Hepatocyte (in vitro differentiated cells): ENCODE measurements at regions not wholly inside any gene's neighbourhood (a gene's known extent, or its start where the extent isn't known, plus 50 kb on each side); places are given as distances from the start of the nearest gene placed in this dataset.

ENCODE experiments used
- DNase-seq: peaks from one replicate; pipeline ENCODE4 v3.0.0-alpha.2; 2016; ENCODE audit warnings: low spot score
- H2AFZ ChIP-seq: fragments of 200-600 bp; sonication (generic); 2 replicates; pipeline ENCODE4 v1.6.0; 2016; ENCODE audit warnings: antibody characterized with exemption, mild to moderate bottlenecking
- H3K27ac ChIP-seq: fragments of 200-600 bp; sonication (generic); 2 replicates; pipeline ENCODE4 v1.5.1; 2016; ENCODE audit warnings: mild to moderate bottlenecking
- H3K27me3 ChIP-seq: fragments of 200-600 bp; sonication (generic); 2 replicates; pipeline ENCODE4 v1.6.1; 2016
- H3K36me3 ChIP-seq: fragments of 200-600 bp; sonication (generic); replicated peaks from 2 replicates; pipeline ENCODE4 v1.5.1; 2016; ENCODE audit warnings: low read depth; ENCODE audit not compliant: insufficient read depth
- H3K4me1 ChIP-seq: fragments of 200-600 bp; sonication (generic); 2 replicates; pipeline ENCODE4 v1.5.1; 2016; ENCODE audit warnings: mild to moderate bottlenecking, moderate library complexity; ENCODE audit not compliant: insufficient read depth
- H3K4me2 ChIP-seq: fragments of 200-600 bp; sonication (generic); 2 replicates; pipeline ENCODE4 v1.6.0; 2016
- H3K4me3 ChIP-seq: fragments of 200-600 bp; sonication (generic); 2 replicates; pipeline ENCODE4 v1.5.1; 2016; ENCODE audit warnings: mild to moderate bottlenecking
- H3K79me2 ChIP-seq: fragments of 200-600 bp; sonication (generic); 2 replicates; pipeline ENCODE4 v1.6.0; 2017; ENCODE audit warnings: mild to moderate bottlenecking
- H3K9me2 ChIP-seq: fragments of 200-600 bp; sonication (generic); replicated peaks from 2 replicates; pipeline ENCODE4 v1.6.0; 2017; ENCODE audit warnings: mild to moderate bottlenecking; ENCODE audit not compliant: insufficient read depth
- H3K9me3 ChIP-seq: fragments of 200-600 bp; sonication (generic); 2 replicates; pipeline ENCODE4 v1.5.1; 2016; ENCODE audit warnings: low read depth, mild to moderate bottlenecking
- H4K20me1 ChIP-seq: fragments of 200-600 bp; sonication (generic); 2 replicates; pipeline ENCODE4 v1.6.0; 2016; ENCODE audit warnings: mild to moderate bottlenecking; ENCODE audit not compliant: insufficient read depth, poor library complexity, severe bottlenecking
- CTCF ChIP-seq: fragments of 200-600 bp; sonication (generic); IDR thresholded peaks from 2 replicates; pipeline ENCODE4 v1.5.1; 2016; ENCODE audit warnings: antibody characterized with exemption, mild to moderate bottlenecking; ENCODE audit not compliant: poor library complexity
- EZH2 ChIP-seq: fragments of 200-600 bp; sonication (generic); IDR thresholded peaks from 2 replicates; pipeline ENCODE4 v1.6.1; 2016; ENCODE audit warnings: antibody characterized with exemption, mild to moderate bottlenecking, borderline replicate concordance
- EZH2phosphoT487 ChIP-seq: fragments of 200-600 bp; sonication (generic); IDR thresholded peaks from one replicate; pipeline ENCODE4 v1.6.1; 2018; ENCODE audit warnings: antibody characterized with exemption, mild to moderate bottlenecking, low read depth, moderate library complexity; ENCODE audit not compliant: unreplicated experiment, severe bottlenecking
- WGBS: methylation state at CpG from one replicate; pipeline ENCODE4 v1.1.6; 2016; ENCODE audit warnings: low lambda C conversion rate; ENCODE audit errors: missing lambda C conversion rate; 5-methylcytosine and 5-hydroxymethylcytosine counted together

GRCh38 chr1:116234429-116234828, 123.2 kb downstream of the MAB21L3 start:
- H3K36me3 ChIP-seq: no peaks in the 10 kb centered on the region
- no peak overlapping the region for H3K27ac ChIP-seq
- no peaks in the 10 kb centered on the region for H3K4me1 ChIP-seq
- TF ChIP-seq EZH2phosphoT487 (no peak), EZH2 (no peak), CTCF (no peak)
- no peak for DNase-seq
- WGBS: 94% methylated on average over 5 of the region's 5 CpGs
- H3K4me2 ChIP-seq: no peak overlapping the region
- H4K20me1 ChIP-seq: no peaks in the 10 kb centered on the region
- H3K79me2 ChIP-seq: no peaks in the 10 kb centered on the region
- H3K4me3 ChIP-seq: no peak overlapping the region
- no peak overlapping the region for H2AFZ ChIP-seq
- no peaks in the 10 kb centered on the region for H3K27me3 ChIP-seq
- no peaks in the 10 kb centered on the region for H3K9me3 ChIP-seq
- no peaks in the 10 kb centered on the region for H3K9me2 ChIP-seq

GRCh38 chr1:116239916-116240315, 128.7 kb downstream of the MAB21L3 start:
- TF ChIP-seq EZH2phosphoT487 (no peak), CTCF (no peak), EZH2 (no peak)
- DNase-seq: no peak
- H4K20me1 ChIP-seq: no peaks in the 10 kb centered on the region
- no peaks in the 10 kb centered on the region for H3K36me3 ChIP-seq
- no peak overlapping the region for H3K27ac ChIP-seq
- WGBS: 81% methylated on average over 1 of the region's 1 CpG
- no peak overlapping the region for H3K4me3 ChIP-seq
- H3K4me1 ChIP-seq: no peaks in the 10 kb centered on the region
- H2AFZ ChIP-seq: no peak overlapping the region
- no peaks in the 10 kb centered on the region for H3K79me2 ChIP-seq
- no peaks in the 10 kb centered on the region for H3K27me3 ChIP-seq
- H3K9me2 ChIP-seq: no peaks in the 10 kb centered on the region
- H3K4me2 ChIP-seq: no peak overlapping the region
- no peaks in the 10 kb centered on the region for H3K9me3 ChIP-seq

GRCh38 chr1:116242741-116243140, 130.3 kb upstream of the ATP1A1 start:
- no peak for DNase-seq
- Histone ChIP-seq H3K9me2 (no peaks in the 10 kb centered on the region), H4K20me1 (no peaks in the 10 kb centered on the region), H3K4me2 (no peak overlapping the region), H3K4me1 (no peaks in the 10 kb centered on the region), H3K36me3 (no peaks in the 10 kb centered on the region), H3K4me3 (no peak overlapping the region), H3K27me3 (no peaks in the 10 kb centered on the region), H3K79me2 (no peaks in the 10 kb centered on the region), H2AFZ (no peak overlapping the region), H3K27ac (no peak overlapping the region), H3K9me3 (no peaks in the 10 kb centered on the region)
- WGBS: 93% methylated on average over 7 of the region's 7 CpGs
- no peak for TF ChIP-seq CTCF
- TF ChIP-seq EZH2: no peak
- no peak for TF ChIP-seq EZH2phosphoT487

GRCh38 chr1:116243333-116244054, 129.6 kb upstream of the ATP1A1 start:
- Histone ChIP-seq H2AFZ (no peak overlapping the region), H3K36me3 (no peaks in the 10 kb centered on the region), H3K9me3 (no peaks in the 10 kb centered on the region), H3K79me2 (no peaks in the 10 kb centered on the region), H3K4me3 (no peak overlapping the region), H4K20me1 (no peaks in the 10 kb centered on the region), H3K27me3 (no peaks in the 10 kb centered on the region), H3K4me1 (no peaks in the 10 kb centered on the region), H3K9me2 (no peaks in the 10 kb centered on the region), H3K27ac (no peak overlapping the region), H3K4me2 (no peak overlapping the region)
- WGBS: 85% methylated on average over 7 of the region's 7 CpGs
- TF ChIP-seq CTCF (no peak), EZH2 (no peak), EZH2phosphoT487 (no peak)
- no peak for DNase-seq
